GM12878 (cell line): ENCODE measurements at regions not wholly inside any gene's neighbourhood (a gene's known extent, or its start where the extent isn't known, plus 50 kb on each side); places are given as distances from the start of the nearest gene placed in this dataset.

Experiments
- ATAC-seq: fragments of 200-7000 bp; cut with Tn5 transposase; 3 replicates; pipeline ENCODE4 v1.9.1; 2020; ENCODE audit warnings: mild to moderate bottlenecking, moderate library complexity
- BruUV-seq: library from RNA; stranded (reverse); fragments of 400-500 nt; replicated peaks from 2 replicates; lab custom pipeline; 2021; lab: Mats Ljungman, UMichigan
- CTCF ChIA-PET: fragments of 300-600 bp; sonication (Branson Sonifier 250); formaldehyde crosslinking; extraction: SDS; loops from one replicate; lab custom pipeline; 2021; ENCODE audit warnings: inconsistent platforms; lab: Yijun Ruan, JAX
- POLR2A ChIA-PET: fragments of 350-600 bp; formaldehyde crosslinking; extraction: SDS; loops from one replicate; lab custom pipeline; 2021; ENCODE audit warnings: inconsistent platforms; lab: Charles Lee
- RAD21 ChIA-PET: fragments of 300-600 bp; sonication (Branson Sonifier 250); formaldehyde crosslinking; loops from one replicate; lab custom pipeline; 2023; ENCODE audit warnings: antibody characterized with exemption; ENCODE audit not compliant: unreplicated experiment; lab: Charles Lee
- SMC1A ChIA-PET: fragments of 300-600 bp; sonication (Branson Sonifier 250); formaldehyde crosslinking; loops from one replicate; lab custom pipeline; 2023; ENCODE audit not compliant: unreplicated experiment, uncharacterized antibody; lab: Charles Lee
- DNase-seq: peaks from one replicate; pipeline ENCODE4 v3.0.0-alpha.2; 2011; ENCODE audit warnings: low read depth, low spot score
- FAIRE-seq: peaks from 3 replicates; lab custom pipeline; 2011; peaks lifted over from hg19 to GRCh38; lab: Jason Lieb, UNC
- H2AFZ ChIP-seq: 2 replicates; pipeline ENCODE4 v1.6.0; 2011; ENCODE audit warnings: low read depth, low read length, control low read depth; ENCODE audit not compliant: control insufficient read depth
- H3K27ac ChIP-seq: 2 replicates; pipeline ENCODE4 v1.5.1; 2011; ENCODE audit warnings: control low read depth; ENCODE audit not compliant: control insufficient read depth, insufficient read depth
- H3K27me3 ChIP-seq, 2 experiments: replicated peaks in 1 of 2; 2 replicates each; pipeline versions ENCODE4 v1.6.0 to v1.6.1; 2011; ENCODE audit warnings: low read length in 1 of 2; ENCODE audit not compliant: control insufficient read depth in 2 of 2, insufficient read depth in 2 of 2
- H3K36me3 ChIP-seq, 2 experiments: 2 replicates each; pipeline ENCODE4 v1.5.1; 2011; ENCODE audit warnings: low read length in 1 of 2; ENCODE audit not compliant: control insufficient read depth in 2 of 2, insufficient read depth in 2 of 2
- H3K4me1 ChIP-seq: 2 replicates; pipeline ENCODE4 v1.6.1; 2011; ENCODE audit warnings: mild to moderate bottlenecking, low read length, moderate library complexity, mixed read lengths; ENCODE audit not compliant: control insufficient read depth, insufficient read depth
- H3K4me2 ChIP-seq: 2 replicates; pipeline ENCODE4 v1.6.0; 2011; ENCODE audit warnings: control low read depth; ENCODE audit not compliant: control insufficient read depth, insufficient read depth
- H3K4me3 ChIP-seq: fragments of 200-600 bp; sonication (generic); 2 replicates; pipeline ENCODE4 v1.5.1; 2016
- H3K79me2 ChIP-seq: 2 replicates; pipeline ENCODE4 v1.6.0; 2011; ENCODE audit warnings: low read length; ENCODE audit not compliant: control insufficient read depth, insufficient read depth
- H3K9ac ChIP-seq: 2 replicates; pipeline ENCODE4 v1.8.0; 2011; ENCODE audit warnings: low read length, control low read depth, mixed read lengths; ENCODE audit not compliant: control insufficient read depth, insufficient read depth
- H3K9me3 ChIP-seq: replicated peaks from 3 replicates; pipeline ENCODE4 v1.5.1; 2011; ENCODE audit warnings: mild to moderate bottlenecking, low read length; ENCODE audit not compliant: control insufficient read depth, insufficient read depth
- H4K20me1 ChIP-seq: 2 replicates; pipeline ENCODE4 v1.6.0; 2011; ENCODE audit not compliant: control insufficient read depth, insufficient read depth
- ASH2L ChIP-seq: fragments of 300-600, 200-600 bp; sonication (generic); IDR thresholded peaks from 2 replicates; pipeline ENCODE4 v1.6.1; 2017; ENCODE audit warnings: low read depth, mild to moderate bottlenecking, borderline replicate concordance
- CHD4 ChIP-seq: fragments of 200-600 bp; sonication (generic); IDR thresholded peaks from 2 replicates; pipeline ENCODE4 v1.6.1; 2016; ENCODE audit warnings: mild to moderate bottlenecking
- DPF2 ChIP-seq: fragments of 450-650 bp; IDR thresholded peaks from 2 replicates; pipeline ENCODE4 v1.6.1; 2017; ENCODE audit warnings: mild to moderate bottlenecking
- HDGF ChIP-seq: fragments of 450-650 bp; IDR thresholded peaks from 2 replicates; pipeline ENCODE4 v1.6.1; 2016; ENCODE audit warnings: antibody characterized with exemption
- JUNB ChIP-seq: IDR thresholded peaks from 2 replicates; pipeline ENCODE4 v1.6.1; 2016; ENCODE audit warnings: antibody characterized with exemption, mild to moderate bottlenecking
- NFYA ChIP-seq: IDR thresholded peaks from 2 replicates; pipeline ENCODE4 v1.6.1; 2011; ENCODE audit warnings: low read depth, mild to moderate bottlenecking, low read length, improper control_type of control experiment, borderline replicate concordance
- NR2C1 ChIP-seq: fragments of 450-650 bp; IDR thresholded peaks from 2 replicates; pipeline ENCODE4 v1.6.1; 2017; ENCODE audit warnings: antibody characterized with exemption, mild to moderate bottlenecking, moderate library complexity
- POLR2A ChIP-seq: IDR thresholded peaks from 2 replicates; pipeline ENCODE4 v1.6.1; 2011; ENCODE audit warnings: low read depth, mild to moderate bottlenecking, low read length
- SIX5 ChIP-seq: IDR thresholded peaks from 2 replicates; pipeline ENCODE4 v1.6.1; 2011; ENCODE audit warnings: mild to moderate bottlenecking, low read depth, low read length, moderate library complexity; ENCODE audit not compliant: severe bottlenecking
- SMAD5 ChIP-seq: IDR thresholded peaks from 2 replicates; pipeline ENCODE4 v1.6.1; 2016; ENCODE audit warnings: antibody characterized with exemption, low read depth
- SRF ChIP-seq, 2 experiments: IDR thresholded peaks; 2 replicates each; pipeline ENCODE4 v1.6.1; 2011; ENCODE audit warnings: low read depth in 2 of 2, low read length in 2 of 2, mild to moderate bottlenecking in 1 of 2, moderate library complexity in 1 of 2
- WGBS: methylation state at CpG from one replicate; pipeline ENCODE4 v1.1.6; 2016; ENCODE audit warnings: low lambda C conversion rate; ENCODE audit not compliant: insufficient replicate concordance, insufficient coverage; ENCODE audit errors: missing lambda C conversion rate; 5-methylcytosine and 5-hydroxymethylcytosine counted together
- in situ Hi-C: fragments of 300-500 bp; cut with MboI; formaldehyde crosslinking; loops from 9 replicates; pipeline ENCODE4 v1.14.3; 2018; ENCODE audit warnings: mixed read lengths
- intact Hi-C: fragments of 100-400 bp; cut with micrococcal nuclease; formaldehyde crosslinking; loops from one replicate; pipeline ENCODE4 v1.14.2; 2022; ENCODE audit not compliant: unreplicated experiment
- TF ChIP-seq, protein P1 (sequence below): fragments of 450-650 bp; IDR thresholded peaks from 2 replicates; pipeline ENCODE4 v1.6.1; 2018; ENCODE audit warnings: borderline replicate concordance, mild to moderate bottlenecking; ENCODE audit not compliant: partially characterized antibody

DNA sequence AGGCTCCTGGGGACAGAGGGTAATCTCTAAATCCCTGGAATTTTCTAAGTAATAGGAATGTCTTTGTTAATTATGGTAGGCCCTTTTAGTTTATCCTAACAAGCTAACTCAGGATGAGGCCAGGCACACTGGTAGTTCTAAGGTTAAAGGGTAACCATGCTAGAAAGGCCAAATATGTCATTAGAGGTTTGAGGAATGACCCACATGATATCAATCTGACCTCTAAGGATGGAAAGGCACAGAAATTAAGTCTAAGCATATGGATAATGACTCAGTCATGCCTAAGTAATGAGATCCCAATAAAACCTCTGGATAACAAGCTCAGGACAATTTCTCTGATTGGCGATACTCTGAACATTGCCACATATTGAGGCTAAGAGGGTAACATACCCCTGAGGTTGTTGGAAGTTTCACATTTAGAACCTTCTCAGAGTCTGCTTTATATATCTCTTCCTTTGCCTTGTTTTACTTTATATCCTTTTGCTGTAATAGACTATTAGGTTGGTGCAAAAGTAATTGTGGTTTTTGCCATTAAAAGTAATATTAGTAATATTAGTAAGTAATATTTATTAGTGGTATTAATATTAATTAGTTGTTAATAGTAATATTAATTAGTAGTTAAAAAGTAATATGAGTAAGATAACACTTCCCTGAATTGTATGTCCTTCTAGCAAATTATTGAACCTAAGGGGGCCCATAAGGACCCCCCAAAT, 806.3 kb upstream of the GCFC2 start:
- POLR2A ChIA-PET, result no interaction called here
- BruUV-seq, result no TSS peak
- no peak overlapping the region for H2AFZ ChIP-seq
- no peaks in the 10 kb centered on the region for H4K20me1 ChIP-seq
- RAD21 ChIA-PET, result no interaction called here
- 95% methylated on average over 1 of the region's 1 CpG for WGBS
- SMC1A ChIA-PET, result interaction anchor here (1.4 kb wide), 1 partner anchor 13 kb away, joined by 3 read pairs; no protein-coding TSS in a partner anchor
- in situ Hi-C loops (no loop called here), intact Hi-C loops (no loop called here)
- H3K4me3 ChIP-seq, result no peak overlapping the region
- FAIRE-seq (no peak), ATAC-seq (no peak), DNase-seq (no peak)
- H3K27me3 ChIP-seq, result no peaks in the 10 kb centered on the region
- no peaks in the 10 kb centered on the region for H3K79me2 ChIP-seq
- CTCF ChIA-PET, result interaction anchor here (1.8 kb wide), 1 partner anchor 9 kb away, joined by 4 read pairs; no protein-coding TSS in a partner anchor
- no peak for TF ChIP-seq SRF (IDR thresholded peaks at IDR 0.05; ENCODE audit: low read depth in 2 of 2, low read length in 2 of 2)
- TF ChIP-seq HDGF, result no peak
- TF ChIP-seq SMAD5, result no peak
- no peak for TF ChIP-seq ASH2L
- no peak for TF ChIP-seq JUNB
- TF ChIP-seq, protein P1, sequence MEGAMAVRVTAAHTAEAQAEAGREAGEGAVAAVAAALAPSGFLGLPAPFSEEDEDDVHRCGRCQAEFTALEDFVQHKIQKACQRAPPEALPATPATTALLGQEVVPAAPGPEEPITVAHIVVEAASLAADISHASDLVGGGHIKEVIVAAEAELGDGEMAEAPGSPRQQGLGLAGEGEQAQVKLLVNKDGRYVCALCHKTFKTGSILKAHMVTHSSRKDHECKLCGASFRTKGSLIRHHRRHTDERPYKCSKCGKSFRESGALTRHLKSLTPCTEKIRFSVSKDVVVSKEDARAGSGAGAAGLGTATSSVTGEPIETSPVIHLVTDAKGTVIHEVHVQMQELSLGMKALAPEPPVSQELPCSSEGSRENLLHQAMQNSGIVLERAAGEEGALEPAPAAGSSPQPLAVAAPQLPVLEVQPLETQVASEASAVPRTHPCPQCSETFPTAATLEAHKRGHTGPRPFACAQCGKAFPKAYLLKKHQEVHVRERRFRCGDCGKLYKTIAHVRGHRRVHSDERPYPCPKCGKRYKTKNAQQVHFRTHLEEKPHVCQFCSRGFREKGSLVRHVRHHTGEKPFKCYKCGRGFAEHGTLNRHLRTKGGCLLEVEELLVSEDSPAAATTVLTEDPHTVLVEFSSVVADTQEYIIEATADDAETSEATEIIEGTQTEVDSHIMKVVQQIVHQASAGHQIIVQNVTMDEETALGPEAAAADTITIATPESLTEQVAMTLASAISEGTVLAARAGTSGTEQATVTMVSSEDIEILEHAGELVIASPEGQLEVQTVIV, result no peak
- TF ChIP-seq CHD4, result no peak
- no peak for TF ChIP-seq NR2C1
- TF ChIP-seq NFYA, result no peak
- no peak for TF ChIP-seq POLR2A
- TF ChIP-seq DPF2, result no peak
- no peak for TF ChIP-seq SIX5
- no peak overlapping the region for H3K4me2 ChIP-seq
- H3K9ac ChIP-seq, result no peak overlapping the region
- H3K27ac ChIP-seq, result no peak overlapping the region
- H3K4me1 ChIP-seq, result no peaks in the 10 kb centered on the region
- no peaks in the 10 kb centered on the region for H3K36me3 ChIP-seq
- no peaks in the 10 kb centered on the region for H3K9me3 ChIP-seq
